ENCODE measurements at regions not wholly inside any gene's neighbourhood (a gene's known extent, or its start where the extent isn't known, plus 50 kb on each side); places are given as distances from the start of the nearest gene placed in this dataset.

- intact Hi-C loops (cut with micrococcal nuclease): no loop called here
- H3K27me3 Mint-ChIP-seq: peaks cover 4 to 22% (median 15%) of the 10 kb centered on the region in 5 donors
- H3K36me3 Mint-ChIP-seq: no peaks in the 10 kb centered on the region
- H3K27ac Mint-ChIP-seq: no peak overlapping the region
- no peaks in the 10 kb centered on the region for H3K36me3 ChIP-seq (ENCODE audit: control insufficient read depth in 2 of 3, insufficient read depth in 3 of 3, low read length in 3 of 3)
- H3K4me1 Mint-ChIP-seq: no peaks in the 10 kb centered on the region
- ATAC-seq: no peak
- no peak for DNase-seq
- H3K9me3 ChIP-seq (ENCODE audit: control insufficient read depth in 2 of 3, low read length in 3 of 3): no peaks in the 10 kb centered on the region
- H3K27ac ChIP-seq (ENCODE audit: low read depth, low read length): no peak overlapping the region
- H3K4me3 ChIP-seq (ENCODE audit: low read length): no peak overlapping the region
- ChIA-PET CTCF (no interaction called here), POLR2A (no interaction called here)
- H3K9me3 Mint-ChIP-seq: peaks cover 0 to 2% (median 0%) of the 10 kb centered on the region in 11 donors
- no peaks in the 10 kb centered on the region for H3K4me1 ChIP-seq (ENCODE audit: control insufficient read depth in 2 of 2, insufficient read depth in 2 of 2, low read length in 2 of 2)
- no peaks in the 10 kb centered on the region for H3K27me3 ChIP-seq (ENCODE audit: control insufficient read depth in 2 of 2, insufficient read depth in 2 of 2, low read length in 2 of 2)
- H3K4me3 Mint-ChIP-seq: no peak overlapping the region
These were observed 97.6 kb downstream of the NUDT12 start for GRCh38 chr5:103464835-103465484.

- CTCF ChIA-PET: no interaction called here
- Mint-ChIP-seq H3K9me3 (peaks cover 0 to 2% (median 0%) of the 10 kb centered on the region in 11 donors), H3K4me1 (no peaks in the 10 kb centered on the region), H3K36me3 (no peaks in the 10 kb centered on the region), H3K27me3 (peaks cover 2 to 23% (median 13%) of the 10 kb centered on the region in 5 donors), H3K4me3 (no peak overlapping the region), H3K27ac (no peak overlapping the region)
- intact Hi-C loops (cut with micrococcal nuclease): no loop called here
- Histone ChIP-seq H3K36me3 (ENCODE audit: control insufficient read depth in 2 of 3, insufficient read depth in 3 of 3, low read length in 3 of 3) (no peaks in the 10 kb centered on the region), H3K4me1 (ENCODE audit: control insufficient read depth in 2 of 2, insufficient read depth in 2 of 2, low read length in 2 of 2) (no peaks in the 10 kb centered on the region), H3K9me3 (ENCODE audit: control insufficient read depth in 2 of 3, low read length in 3 of 3) (no peaks in the 10 kb centered on the region), H3K27ac (ENCODE audit: low read depth, low read length) (no peak overlapping the region), H3K4me3 (ENCODE audit: low read length) (no peak overlapping the region), H3K27me3 (ENCODE audit: control insufficient read depth in 2 of 2, insufficient read depth in 2 of 2, low read length in 2 of 2) (no peaks in the 10 kb centered on the region)
- no peak for ATAC-seq
- DNase-seq: no peak
- POLR2A ChIA-PET: no interaction called here
These were observed 99.3 kb downstream of the NUDT12 start for GRCh38 chr5:103463261-103463660.

- no peak for ATAC-seq
These were observed 101.3 kb downstream of the NUDT12 start for GRCh38 chr5:103461243-103461642.

DNA sequence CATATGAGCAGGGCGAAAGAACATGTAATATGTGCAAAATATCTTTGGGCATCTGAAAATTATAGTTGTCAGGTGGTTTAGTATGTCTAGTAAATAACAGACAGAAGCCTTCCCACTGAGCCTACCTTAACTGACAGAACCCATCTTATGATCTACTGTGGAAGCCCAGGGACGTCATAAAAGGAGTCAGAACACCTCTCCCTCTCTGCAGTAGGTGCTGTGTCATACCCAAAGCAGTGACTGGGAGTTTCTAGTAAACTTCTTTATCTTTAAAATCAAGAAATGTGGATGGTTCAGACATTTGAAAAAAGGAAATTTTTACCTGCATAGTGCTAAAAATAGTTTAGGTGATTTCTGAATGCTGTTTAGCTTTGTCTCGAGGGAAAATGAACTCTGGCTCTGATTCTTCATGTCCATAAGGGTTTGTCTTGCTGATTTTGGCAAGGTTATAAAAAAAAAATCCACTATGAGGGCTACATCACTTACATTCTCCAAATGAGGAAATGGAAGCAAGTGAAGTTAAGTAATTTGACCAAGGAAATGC lies 104.0 kb downstream of the NUDT12 start:
- no peaks in the 10 kb centered on the region for H3K36me3 ChIP-seq (ENCODE audit: control insufficient read depth in 2 of 3, insufficient read depth in 3 of 3, low read length in 3 of 3)
- ChIA-PET CTCF (no interaction called here), POLR2A (no interaction called here)
- no peak overlapping the region for H3K27ac ChIP-seq (ENCODE audit: low read depth, low read length)
- Mint-ChIP-seq H3K36me3 (no peaks in the 10 kb centered on the region), H3K27me3 (peaks cover 2 to 33% (median 15%) of the 10 kb centered on the region in 5 donors), H3K9me3 (peaks cover 0 to 2% (median 0%) of the 10 kb centered on the region in 11 donors), H3K27ac (no peak overlapping the region), H3K4me3 (no peak overlapping the region), H3K4me1 (no peaks in the 10 kb centered on the region)
- no peak for DNase-seq
- no peaks in the 10 kb centered on the region for H3K9me3 ChIP-seq (ENCODE audit: control insufficient read depth in 2 of 3, low read length in 3 of 3)
- no peak for ATAC-seq
- no peak overlapping the region for H3K4me3 ChIP-seq (ENCODE audit: low read length)
- intact Hi-C loops (cut with micrococcal nuclease): no loop called here
- H3K27me3 ChIP-seq (ENCODE audit: control insufficient read depth in 2 of 2, insufficient read depth in 2 of 2, low read length in 2 of 2): no peaks in the 10 kb centered on the region
- H3K4me1 ChIP-seq (ENCODE audit: control insufficient read depth in 2 of 2, insufficient read depth in 2 of 2, low read length in 2 of 2): no peaks in the 10 kb centered on the region

More at GRCh38 chr5:103461243-103461642, 101.3 kb downstream of the NUDT12 start:
- no peaks in the 10 kb centered on the region for H3K4me1 Mint-ChIP-seq
- no peak overlapping the region for H3K27ac Mint-ChIP-seq
- POLR2A ChIA-PET: no interaction called here
- peaks cover 2 to 34% (median 23%) of the 10 kb centered on the region in 5 donors for H3K27me3 Mint-ChIP-seq
- Histone ChIP-seq H3K36me3 (ENCODE audit: control insufficient read depth in 2 of 3, insufficient read depth in 3 of 3, low read length in 3 of 3) (no peaks in the 10 kb centered on the region), H3K9me3 (ENCODE audit: control insufficient read depth in 2 of 3, low read length in 3 of 3) (no peaks in the 10 kb centered on the region), H3K4me1 (ENCODE audit: control insufficient read depth in 2 of 2, insufficient read depth in 2 of 2, low read length in 2 of 2) (no peaks in the 10 kb centered on the region), H3K27me3 (ENCODE audit: control insufficient read depth in 2 of 2, insufficient read depth in 2 of 2, low read length in 2 of 2) (no peaks in the 10 kb centered on the region), H3K4me3 (ENCODE audit: low read length) (no peak overlapping the region), H3K27ac (ENCODE audit: low read depth, low read length) (no peak overlapping the region)
- no peak overlapping the region for H3K4me3 Mint-ChIP-seq
- no peaks in the 10 kb centered on the region for H3K36me3 Mint-ChIP-seq
- H3K9me3 Mint-ChIP-seq: peaks cover 0 to 2% (median 0%) of the 10 kb centered on the region in 11 donors
- CTCF ChIA-PET: no interaction called here
- intact Hi-C loops (cut with micrococcal nuclease): no loop called here
- no peak for DNase-seq

DNA sequence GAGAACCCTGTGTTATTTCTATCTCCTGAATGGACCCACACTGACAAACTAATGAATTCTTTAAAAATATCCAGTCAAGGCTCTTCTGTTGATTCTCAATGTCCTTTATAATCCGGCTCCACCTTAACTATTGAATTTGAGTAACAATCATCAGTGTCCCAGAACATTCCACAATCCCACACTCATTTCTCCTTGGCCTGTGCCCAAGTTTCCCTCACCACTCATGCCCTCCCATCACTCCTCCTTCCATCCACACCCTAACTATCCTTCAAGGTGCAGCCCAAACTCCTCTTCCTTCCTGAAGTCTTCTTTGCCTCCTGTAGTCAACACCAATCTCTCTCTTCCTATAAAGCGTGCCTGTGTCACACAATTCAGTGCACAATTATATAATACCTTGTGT lies 106.1 kb downstream of the NUDT12 start:
- Mint-ChIP-seq H3K27ac (no peak overlapping the region), H3K36me3 (no peaks in the 10 kb centered on the region), H3K4me1 (no peaks in the 10 kb centered on the region), H3K4me3 (no peak overlapping the region), H3K9me3 (peaks cover 0 to 2% (median 0%) of the 10 kb centered on the region in 11 donors), H3K27me3 (peaks cover 2 to 26% (median 11%) of the 10 kb centered on the region in 5 donors)
- H3K36me3 ChIP-seq (ENCODE audit: control insufficient read depth in 2 of 3, insufficient read depth in 3 of 3, low read length in 3 of 3): no peaks in the 10 kb centered on the region
- no peaks in the 10 kb centered on the region for H3K27me3 ChIP-seq (ENCODE audit: control insufficient read depth in 2 of 2, insufficient read depth in 2 of 2, low read length in 2 of 2)
- no peak overlapping the region for H3K27ac ChIP-seq (ENCODE audit: low read depth, low read length)
- H3K9me3 ChIP-seq (ENCODE audit: control insufficient read depth in 2 of 3, low read length in 3 of 3): no peaks in the 10 kb centered on the region
- intact Hi-C loops (cut with micrococcal nuclease): no loop called here
- POLR2A ChIA-PET: no interaction called here
- DNase-seq (no peak), ATAC-seq (no peak)
- CTCF ChIA-PET: interaction anchor here (1.0 kb wide), 1 partner anchor 224 kb away, joined by 4 read pairs; no protein-coding TSS in a partner anchor
- H3K4me1 ChIP-seq (ENCODE audit: control insufficient read depth in 2 of 2, insufficient read depth in 2 of 2, low read length in 2 of 2): no peaks in the 10 kb centered on the region
- H3K4me3 ChIP-seq (ENCODE audit: low read length): no peak overlapping the region

- no peak overlapping the region for H3K27ac ChIP-seq (ENCODE audit: low read depth, low read length)
- no peaks in the 10 kb centered on the region for H3K36me3 ChIP-seq (ENCODE audit: control insufficient read depth in 2 of 3, insufficient read depth in 3 of 3, low read length in 3 of 3)
- Mint-ChIP-seq H3K4me1 (no peaks in the 10 kb centered on the region), H3K4me3 (no peak overlapping the region), H3K27me3 (peaks cover 2 to 26% (median 11%) of the 10 kb centered on the region in 5 donors), H3K36me3 (no peaks in the 10 kb centered on the region), H3K9me3 (peaks cover 0 to 2% (median 0%) of the 10 kb centered on the region in 11 donors), H3K27ac (no peak overlapping the region)
- H3K9me3 ChIP-seq (ENCODE audit: control insufficient read depth in 2 of 3, low read length in 3 of 3): no peaks in the 10 kb centered on the region
- DNase-seq: no peak
- ATAC-seq: no peak
- no peaks in the 10 kb centered on the region for H3K27me3 ChIP-seq (ENCODE audit: control insufficient read depth in 2 of 2, insufficient read depth in 2 of 2, low read length in 2 of 2)
- no peaks in the 10 kb centered on the region for H3K4me1 ChIP-seq (ENCODE audit: control insufficient read depth in 2 of 2, insufficient read depth in 2 of 2, low read length in 2 of 2)
- intact Hi-C loops (cut with micrococcal nuclease): no loop called here
- CTCF ChIA-PET: interaction anchor here (1.0 kb wide), 1 partner anchor 223 kb away, joined by 4 read pairs; no protein-coding TSS in a partner anchor
- POLR2A ChIA-PET: no interaction called here
- no peak overlapping the region for H3K4me3 ChIP-seq (ENCODE audit: low read length)
These were observed 106.8 kb downstream of the NUDT12 start for GRCh38 chr5:103455796-103456195.

- Histone ChIP-seq H3K36me3 (ENCODE audit: control insufficient read depth in 2 of 3, insufficient read depth in 3 of 3, low read length in 3 of 3) (no peaks in the 10 kb centered on the region), H3K4me1 (ENCODE audit: control insufficient read depth in 2 of 2, insufficient read depth in 2 of 2, low read length in 2 of 2) (no peaks in the 10 kb centered on the region), H3K4me3 (ENCODE audit: low read length) (no peak overlapping the region), H3K9me3 (ENCODE audit: control insufficient read depth in 2 of 3, low read length in 3 of 3) (no peaks in the 10 kb centered on the region), H3K27ac (ENCODE audit: low read depth, low read length) (no peak overlapping the region), H3K27me3 (ENCODE audit: control insufficient read depth in 2 of 2, insufficient read depth in 2 of 2, low read length in 2 of 2) (no peaks in the 10 kb centered on the region)
- Mint-ChIP-seq H3K9me3 (no peaks in the 10 kb centered on the region), H3K4me3 (no peak overlapping the region), H3K27me3 (peaks cover 0 to 18% (median 11%) of the 10 kb centered on the region in 5 donors), H3K36me3 (no peaks in the 10 kb centered on the region), H3K4me1 (no peaks in the 10 kb centered on the region), H3K27ac (no peak overlapping the region)
- CTCF ChIA-PET: no interaction called here
- ATAC-seq (no peak), DNase-seq (no peak)
- intact Hi-C loops (cut with micrococcal nuclease): no loop called here
- POLR2A ChIA-PET: no interaction called here
These were observed 107.8 kb downstream of the NUDT12 start for GRCh38 chr5:103454770-103455169.

All from naive thymus-derived CD4-positive, alpha-beta T cell (primary cell).